Inferior parietal cortex (tissue), 1 donor: ENCODE measurements at regions not wholly inside any gene's neighbourhood (a gene's known extent, or its start where the extent isn't known, plus 50 kb on each side); places are given as distances from the start of the nearest gene placed in this dataset.

ENCODE experiments used
- DNase-seq: peaks from one replicate; pipeline ENCODE4 v3.0.0-alpha.2; 2016; ENCODE audit errors: extremely low spot score

DNA sequence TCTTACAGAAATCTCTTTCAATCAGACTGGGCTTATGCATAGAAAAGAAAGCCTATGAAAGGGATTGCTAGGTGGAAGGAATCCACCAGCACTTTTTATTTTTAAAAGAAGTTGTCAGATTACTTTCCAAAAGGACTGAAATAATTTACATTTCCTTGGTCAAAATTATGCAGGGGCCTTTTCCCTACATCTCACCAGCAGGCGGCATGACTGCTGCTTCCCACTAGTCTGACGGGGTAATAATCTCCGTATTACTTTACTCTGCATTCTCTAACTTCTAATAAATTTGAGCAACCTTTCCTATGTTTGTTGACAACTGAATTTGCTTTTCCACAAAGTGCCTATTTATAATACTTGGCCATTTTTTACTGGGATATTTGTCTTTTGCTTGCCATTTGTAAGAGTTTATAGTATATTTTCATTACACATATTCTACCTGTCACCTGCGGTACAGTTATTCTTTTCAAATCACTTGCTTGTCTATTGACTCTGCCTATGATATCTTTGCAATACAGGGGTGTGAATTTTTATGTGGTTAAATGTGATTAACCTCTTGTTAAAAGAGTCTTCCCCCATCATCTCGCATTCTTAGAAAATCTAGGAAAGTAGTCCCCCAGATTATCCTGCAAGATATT, 51.9 kb upstream of the USP47 start:
- peak; percentile 21 for DNase-seq

DNA sequence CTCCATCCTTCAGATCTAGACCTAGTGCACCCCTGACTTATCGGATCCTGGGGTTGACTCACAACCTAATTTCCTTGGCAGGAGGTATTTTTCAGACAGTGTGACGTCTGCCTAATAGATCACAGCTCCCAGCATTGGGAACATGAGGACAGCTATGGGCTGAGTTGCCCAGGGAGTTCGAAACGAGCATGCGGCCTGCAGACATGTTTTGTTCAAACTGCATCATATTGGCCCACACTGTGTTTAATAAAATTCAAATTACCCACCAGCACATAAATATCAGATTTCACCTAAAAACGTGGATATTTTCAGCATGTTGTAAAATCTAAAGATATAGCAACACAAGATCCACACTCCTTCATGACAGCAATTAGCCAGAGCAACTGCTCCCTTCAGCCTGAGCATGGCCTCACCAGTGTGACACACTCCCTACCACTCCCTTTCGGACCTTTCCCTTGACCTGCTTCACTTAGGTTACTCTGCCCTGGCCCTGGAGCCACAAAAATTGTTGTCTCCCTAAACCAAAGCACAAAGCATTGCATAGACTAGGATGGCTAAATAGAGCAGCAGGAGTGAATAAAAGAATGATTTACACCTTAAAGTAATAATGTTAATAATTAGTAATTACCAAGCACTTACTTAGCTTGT, 53.6 kb upstream of the USP47 start:
- no peak for DNase-seq

DNA sequence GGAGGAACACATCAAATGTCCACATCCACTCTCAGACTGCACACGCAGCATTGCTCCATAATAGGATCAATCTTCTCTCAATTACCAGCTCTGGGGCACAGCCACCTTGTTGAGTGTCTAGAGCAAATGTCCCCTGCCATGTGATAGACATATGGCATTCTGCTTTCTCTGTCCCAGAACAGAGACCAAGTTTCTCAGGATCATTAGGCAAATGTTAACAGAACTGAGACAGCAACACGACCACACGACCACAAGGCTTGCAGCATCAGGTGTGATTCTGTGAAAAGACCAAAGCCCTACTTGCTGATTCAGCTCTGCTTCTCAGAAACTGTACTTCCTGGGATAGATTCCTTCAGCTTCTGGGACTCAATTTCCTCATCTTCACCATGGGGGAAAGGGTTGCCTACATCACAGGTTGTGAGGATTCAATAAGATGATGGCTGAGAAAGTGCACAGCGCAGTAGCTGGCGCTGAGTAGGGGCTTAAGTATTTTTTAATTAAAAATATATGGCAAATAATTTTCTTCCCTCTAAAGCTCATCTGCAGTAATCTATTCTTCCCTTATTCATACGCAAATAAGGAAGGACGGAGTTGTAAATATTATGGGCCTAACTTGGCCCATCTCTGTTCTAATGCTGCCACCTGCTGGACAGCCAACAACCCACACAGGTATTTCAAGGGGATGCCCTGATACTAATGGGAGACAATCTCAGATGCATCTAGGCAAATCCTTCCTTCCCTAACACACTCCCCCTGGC, 54.3 kb upstream of the USP47 start:
- peak; percentile 92 for DNase-seq

DNA sequence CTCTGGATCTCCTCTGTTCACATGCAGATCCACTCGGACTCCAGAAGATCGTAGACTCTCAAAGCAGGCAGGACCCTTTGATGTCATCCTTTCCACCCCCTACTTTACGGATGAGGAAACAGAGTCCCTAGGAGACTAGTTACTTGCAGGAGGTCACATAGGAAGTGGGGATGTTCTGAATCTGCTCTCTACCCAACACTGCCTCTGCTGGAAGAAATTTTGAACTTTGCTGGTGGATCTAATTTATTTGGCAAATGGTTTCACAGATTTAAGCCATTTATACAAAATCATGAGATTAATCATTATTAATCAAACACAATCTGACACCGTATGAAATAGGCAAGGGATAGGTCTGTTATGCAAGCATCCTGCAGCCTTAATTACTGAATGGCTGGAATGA, 55.0 kb upstream of the USP47 start:
- DNase-seq = peak; percentile 53

DNA sequence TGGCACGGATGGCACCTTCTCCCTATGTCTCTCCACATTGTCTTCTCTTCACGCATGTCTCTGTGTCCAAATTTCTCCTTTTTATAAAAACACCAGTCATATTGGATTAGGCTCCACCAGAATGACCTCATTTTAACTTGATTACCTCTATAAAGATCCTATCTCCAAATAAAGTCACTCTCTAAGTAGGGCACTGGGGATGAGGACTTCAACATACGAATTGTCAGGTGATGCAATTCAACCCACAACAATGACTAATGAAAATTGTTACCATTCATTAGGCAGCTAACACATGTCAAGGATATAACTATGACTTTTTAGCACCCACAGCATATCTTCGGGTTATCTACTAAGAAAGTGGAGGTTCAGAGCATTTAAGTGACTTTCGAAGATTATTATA, 55.5 kb upstream of the USP47 start:
- DNase-seq = no peak

DNA sequence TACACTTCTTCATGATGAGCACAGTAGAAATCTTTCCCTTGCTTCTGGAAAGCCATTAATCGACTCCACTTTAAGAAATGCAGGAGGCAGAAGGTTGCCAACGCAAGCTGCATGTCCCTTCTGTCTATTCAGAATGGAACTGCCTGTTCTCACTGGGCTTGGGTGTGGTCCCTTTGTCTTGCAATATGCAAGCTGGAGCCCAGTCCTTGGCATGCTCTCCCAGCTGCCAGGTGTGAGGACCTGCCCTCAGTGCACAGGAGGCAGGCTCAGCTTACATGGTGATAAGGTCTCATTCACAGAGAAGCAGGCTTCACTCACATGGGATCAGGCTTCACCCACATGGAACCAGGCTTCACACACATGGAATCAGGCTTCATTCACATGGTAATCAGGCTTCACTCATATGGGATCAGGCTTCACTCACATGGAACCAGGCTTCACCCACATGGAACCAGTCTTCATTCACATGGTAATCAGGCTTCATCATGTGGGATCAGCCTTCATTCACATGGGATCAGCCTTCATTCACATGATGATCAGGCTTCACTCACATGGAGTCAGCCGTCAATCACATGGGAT, 59.2 kb upstream of the USP47 start:
- no peak for DNase-seq

DNA sequence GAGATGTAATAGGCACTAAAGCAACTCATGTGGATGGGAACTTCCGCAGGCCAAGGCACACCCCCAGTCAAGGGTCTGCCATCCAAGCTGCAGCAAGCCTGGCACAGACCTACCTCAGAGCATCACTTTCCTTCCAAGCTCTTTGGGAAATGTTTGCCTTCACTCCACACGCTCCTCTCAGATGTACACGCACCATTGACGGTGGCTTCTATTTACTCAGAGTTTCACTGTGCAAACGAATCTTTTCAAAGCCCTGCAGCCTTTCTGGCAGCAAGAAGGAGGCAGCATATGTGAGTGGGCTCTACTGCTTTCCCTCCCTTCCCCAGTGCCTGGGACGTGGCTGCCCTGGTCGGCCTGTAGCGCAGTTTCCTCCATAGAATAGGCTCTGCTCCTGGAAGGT, 60.9 kb upstream of the USP47 start:
- DNase-seq = no peak

DNA sequence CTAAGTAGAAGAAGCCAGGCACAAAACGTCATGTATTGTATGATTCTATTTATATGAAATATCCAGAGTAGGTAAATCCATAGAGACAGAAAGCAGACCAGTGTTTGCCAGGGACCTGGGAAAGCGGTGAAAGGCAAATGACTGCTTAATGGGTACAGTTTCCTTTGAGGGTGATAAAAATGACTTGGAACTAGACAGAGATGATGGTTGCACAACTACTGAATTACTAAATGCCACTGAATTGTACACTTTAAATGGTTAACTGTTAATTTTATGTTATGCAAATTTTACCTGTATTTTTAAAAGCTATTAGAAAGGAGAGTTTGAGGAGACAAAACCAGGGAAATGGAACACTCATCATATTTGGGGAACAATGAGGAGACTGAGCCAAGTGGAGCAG, 61.8 kb upstream of the USP47 start:
- no peak for DNase-seq

DNA sequence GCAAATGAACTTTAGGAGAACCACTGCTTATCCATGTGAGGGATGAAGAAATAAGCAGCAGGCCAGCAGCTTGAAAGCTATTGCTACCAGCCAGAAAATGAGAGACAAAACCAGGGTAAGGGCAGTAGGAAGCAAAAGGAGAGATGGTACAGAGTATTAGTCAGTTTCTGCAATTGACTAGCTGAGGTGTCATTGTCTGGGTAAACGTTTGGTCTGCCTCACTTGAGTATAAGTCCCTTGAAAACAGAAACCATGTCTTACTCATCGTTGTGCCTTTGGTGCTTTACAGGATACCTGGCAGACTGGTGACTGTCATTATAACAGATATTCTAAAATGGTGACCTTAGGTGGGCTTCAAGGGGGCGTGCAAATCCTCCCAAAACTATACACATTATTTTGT, 63.9 kb upstream of the USP47 start:
- no peak for DNase-seq

DNA sequence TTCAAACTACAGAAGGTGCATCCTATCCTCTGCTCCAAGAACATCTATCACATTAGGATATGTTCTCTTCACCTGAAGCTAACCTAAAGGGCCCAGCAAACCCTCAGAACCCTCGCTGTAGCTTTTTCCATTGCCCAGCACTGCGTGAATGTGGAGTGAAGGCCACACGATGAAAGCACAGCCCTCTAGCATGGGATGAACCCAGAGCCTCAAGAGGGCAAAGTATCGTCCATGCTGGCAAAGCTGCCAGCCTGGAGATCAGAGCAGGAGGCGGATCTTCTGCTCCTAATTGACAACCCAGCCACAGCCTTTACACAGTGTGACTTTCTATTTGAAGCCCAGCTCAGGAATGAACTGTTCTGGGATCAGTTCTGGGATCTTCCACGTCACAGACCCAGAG, 65.1 kb upstream of the USP47 start:
- DNase-seq = no peak

DNA sequence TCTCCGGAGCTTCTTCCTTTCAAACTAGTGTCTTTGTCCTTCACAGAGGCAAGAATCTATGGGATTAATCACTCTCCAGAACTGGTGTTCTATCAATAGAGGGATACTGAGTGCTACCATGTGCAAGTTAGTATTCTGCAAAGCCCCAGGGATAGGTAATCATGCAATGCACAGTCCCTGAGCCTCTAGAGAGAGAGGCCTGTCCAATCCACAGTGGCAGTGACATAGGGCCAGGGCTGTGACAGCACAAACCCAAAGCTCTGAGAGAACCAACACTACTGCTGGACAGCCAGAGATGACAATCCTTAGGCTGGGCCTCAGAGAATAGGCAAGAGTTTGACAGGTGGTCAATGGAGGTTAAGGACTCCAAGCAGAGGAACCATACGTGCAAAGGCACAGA, 66.8 kb upstream of the USP47 start:
- DNase-seq = no peak

DNA sequence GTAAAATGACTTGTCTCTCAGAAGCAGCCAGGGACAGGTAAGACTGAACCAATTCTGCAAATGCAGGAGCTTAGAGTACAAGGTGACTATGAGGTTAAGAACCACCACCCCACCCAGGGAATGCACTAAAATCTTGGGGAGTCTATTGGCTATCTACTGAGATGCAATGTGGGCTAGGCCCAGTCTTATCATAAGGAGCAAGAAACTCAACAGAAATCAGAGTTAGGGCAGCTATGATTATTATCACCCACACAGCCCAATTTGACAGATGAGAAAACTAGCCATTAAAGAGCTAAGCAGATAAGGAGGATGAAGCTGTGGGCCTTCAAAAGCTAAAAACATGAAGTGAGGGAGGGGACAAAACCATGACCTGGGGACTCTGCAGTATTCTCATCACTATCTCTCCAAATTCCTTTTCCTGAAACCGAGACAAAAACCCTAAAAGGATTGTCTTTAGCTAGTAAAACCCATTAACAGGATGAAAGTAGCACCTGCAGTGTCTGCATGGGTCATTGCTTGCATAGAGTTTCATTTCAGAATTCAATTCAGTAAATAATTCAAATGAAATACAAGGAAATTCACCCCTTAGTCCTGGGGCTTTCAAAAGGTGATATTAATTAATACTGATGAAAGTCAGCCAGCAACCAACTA, 68.8 kb upstream of the USP47 start:
- DNase-seq = no peak

DNA sequence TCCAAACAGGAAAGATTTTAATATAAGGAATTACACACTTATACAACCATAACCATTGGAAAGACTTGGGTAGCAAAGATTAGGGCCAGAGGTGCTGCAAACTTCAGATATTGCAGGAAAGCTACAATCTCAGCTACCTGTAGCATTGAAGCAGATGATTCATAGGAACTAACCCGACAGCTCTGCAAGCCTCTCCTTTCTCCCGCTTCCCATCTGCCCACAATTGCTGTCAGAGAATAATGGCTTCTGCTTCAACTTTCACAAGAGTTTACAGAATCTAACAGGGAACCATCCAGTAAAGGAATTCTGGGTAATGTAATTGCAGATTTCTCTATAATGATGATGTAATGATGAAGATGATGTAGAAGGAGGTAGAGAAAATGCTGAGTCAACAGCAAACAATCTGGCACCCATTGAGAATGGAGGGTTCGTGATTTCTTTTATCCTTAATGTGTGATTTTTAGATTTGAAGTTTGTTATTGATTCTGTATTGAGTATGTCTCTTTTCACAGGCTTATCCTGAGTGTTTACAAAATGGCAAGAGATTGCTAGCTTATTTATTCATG, 70.8 kb upstream of the USP47 start:
- DNase-seq = no peak

DNA sequence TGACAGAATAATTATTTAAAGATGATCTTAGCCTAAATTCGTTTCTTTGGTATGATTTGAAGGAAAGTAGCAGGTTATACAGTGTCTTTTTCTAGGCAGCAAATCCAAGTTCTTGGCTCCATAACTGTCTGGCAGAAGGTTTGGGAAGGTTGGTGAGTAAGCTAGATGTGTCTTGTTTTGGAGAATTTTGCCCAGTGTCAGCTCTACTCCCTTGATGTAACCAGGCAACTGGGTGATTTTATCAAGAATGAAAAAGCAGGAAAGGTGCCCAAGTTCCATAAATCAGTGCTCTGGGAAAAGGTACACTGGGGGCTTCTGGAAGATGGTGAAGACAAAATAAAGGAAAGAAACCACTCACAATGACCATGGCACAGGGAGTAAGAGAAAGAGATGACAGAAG, 71.5 kb upstream of the USP47 start:
- DNase-seq = no peak

DNA sequence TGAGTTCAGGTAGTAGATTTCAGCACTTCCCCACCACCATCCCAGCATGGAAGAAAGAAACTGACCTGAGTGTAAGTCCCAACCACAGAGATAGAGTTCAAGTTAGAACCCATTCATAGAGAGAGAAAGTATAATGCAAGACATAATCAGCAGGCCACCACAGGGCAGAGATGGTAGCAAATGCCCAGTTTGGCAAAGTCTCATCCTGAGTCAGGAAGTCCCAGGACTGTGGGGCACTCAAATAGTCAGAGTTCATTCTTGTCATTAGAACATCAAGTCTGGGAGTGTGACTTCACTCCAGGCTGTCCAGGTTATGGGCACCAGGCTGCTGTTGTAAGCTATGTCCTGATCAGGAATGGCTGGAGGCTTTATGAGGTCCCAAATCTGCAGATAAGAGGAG, 72.0 kb upstream of the USP47 start:
- DNase-seq = no peak

DNA sequence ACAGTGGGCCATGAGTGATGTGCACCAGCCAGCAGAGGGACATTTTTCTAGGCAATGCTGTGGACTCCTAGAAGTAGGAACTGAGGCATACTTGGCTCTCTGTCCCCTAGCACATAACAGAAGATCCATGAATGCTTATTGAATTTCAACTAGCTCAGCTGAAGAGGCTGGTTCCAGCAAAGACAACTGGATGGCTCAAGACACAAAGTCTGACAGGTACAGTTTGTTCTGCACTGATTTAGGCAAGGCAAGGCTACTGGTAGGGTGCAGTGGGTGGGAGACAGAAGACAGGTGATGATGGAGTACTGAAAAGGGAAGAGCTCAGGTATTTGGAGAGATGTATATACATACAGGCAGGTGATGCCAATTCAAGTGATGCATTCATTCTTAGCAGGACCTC, 72.4 kb upstream of the USP47 start:
- DNase-seq = no peak

DNA sequence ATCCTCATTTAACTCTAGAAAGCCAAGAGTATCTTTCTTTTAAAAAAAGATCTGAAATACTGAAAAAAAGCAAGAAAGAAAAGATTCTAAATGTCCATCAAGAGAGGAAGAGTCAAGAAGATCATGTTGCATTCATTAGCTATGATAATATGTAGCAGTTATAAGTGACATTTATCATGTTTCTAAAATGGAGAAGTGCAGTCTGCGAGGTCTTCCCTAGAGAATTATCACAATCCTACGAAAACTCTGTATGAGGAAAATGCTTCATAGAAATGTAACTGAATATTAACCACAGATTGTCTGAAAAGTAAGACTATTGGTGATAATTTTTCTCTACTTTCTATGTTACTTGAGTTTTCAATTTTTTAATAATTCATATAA, 77.4 kb upstream of the USP47 start:
- DNase-seq = no peak

DNA sequence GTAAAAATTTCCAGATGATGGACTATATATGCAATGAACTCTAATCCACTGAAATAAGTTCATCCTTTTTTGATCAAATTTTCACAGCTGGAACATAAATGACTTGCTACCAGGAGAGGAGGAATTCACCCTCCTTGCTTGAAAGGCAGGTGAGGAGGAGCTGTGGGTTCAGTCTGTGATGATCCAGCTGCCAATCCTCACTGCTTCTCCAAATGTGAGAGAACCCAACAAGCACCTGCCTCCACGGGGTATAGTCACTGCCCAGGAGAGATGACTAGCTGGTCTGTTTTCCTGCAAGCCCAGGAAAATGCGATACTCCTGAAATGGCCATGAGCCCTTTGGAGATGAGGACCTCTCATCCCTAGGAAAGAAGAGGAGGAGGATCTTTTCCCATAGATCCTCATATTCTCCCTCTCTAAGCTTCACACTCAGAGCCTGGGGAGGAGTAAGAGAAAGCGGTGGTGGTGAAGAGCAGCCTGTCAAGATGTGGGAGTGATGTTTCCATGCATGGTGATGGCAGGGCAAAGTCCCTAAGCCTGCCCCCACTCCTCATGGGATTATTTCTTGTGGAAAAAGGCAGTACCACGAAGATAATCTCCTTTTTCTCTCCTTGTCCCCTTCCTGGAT, 77.9 kb upstream of the USP47 start:
- no peak for DNase-seq

DNA sequence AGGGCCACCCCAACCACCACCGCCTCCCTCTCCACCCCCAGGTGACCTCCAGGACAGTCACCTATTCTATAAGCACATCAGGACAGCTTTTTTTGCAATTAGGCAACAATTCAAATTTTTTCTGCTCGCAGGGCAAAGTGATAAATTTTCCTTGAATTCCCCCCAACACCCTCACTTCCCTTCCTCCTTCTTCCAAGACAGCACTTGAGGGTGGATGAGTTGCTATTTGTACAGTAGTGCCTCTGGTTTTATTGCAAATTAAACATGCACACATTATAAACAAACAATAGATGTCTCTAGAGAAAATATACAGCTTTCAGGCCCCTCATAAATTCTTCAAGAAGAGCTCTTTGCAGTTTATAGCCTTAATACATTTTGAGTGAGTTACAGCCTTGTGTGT, 80.9 kb upstream of the USP47 start:
- DNase-seq = no peak

DNA sequence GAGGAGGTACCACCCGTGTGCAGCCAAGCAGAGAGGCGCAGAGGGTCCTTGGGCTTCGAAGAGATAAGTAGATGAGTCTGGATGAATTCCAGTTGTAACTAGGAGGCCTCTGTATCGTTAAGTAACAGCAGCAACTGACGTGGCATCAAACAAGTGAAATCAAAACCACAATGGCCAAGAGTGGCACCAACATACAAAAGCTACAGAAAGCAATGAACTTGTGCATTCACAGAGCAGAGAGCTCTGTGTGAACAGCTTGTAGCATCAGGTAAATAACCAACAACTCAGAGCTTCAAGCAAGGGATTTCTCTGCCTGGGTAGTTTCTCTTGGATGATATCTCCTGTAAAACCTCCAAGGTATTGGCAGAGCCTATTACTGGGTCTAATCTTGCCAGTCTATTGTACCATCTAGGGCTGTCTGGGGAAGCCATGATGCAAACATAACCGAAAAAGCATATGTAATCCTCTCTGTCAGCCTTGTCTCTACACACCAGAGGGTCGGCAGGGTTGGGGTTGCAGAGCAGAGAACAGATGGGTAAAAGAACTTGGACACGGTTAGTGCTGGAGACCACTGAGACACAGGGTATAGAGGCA, 83.1 kb upstream of the USP47 start:
- no peak for DNase-seq

DNA sequence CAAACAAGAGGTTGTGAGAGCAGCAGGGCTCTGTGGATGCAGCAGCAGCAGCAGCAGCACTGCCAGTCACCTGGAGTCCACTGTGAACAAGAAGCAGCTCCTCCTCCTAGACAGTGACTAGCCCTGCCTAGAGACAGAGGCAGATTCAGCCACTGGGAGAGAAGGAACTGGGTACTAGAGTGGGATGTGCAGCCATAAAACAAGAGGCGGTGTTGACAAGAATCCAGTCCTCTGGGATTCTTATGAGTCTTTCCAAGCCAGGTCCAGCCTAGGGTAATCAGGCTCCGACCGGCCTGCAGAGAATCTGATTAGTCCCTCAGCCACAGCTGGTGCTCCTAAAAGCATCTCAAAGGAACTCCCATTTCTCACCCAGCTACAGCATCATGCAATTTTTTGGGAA, 83.9 kb upstream of the USP47 start:
- no peak for DNase-seq
